Suprapubic skin (tissue), 4 donors: ENCODE measurements at regions not wholly inside any gene's neighbourhood (a gene's known extent, or its start where the extent isn't known, plus 50 kb on each side); places are given as distances from the start of the nearest gene placed in this dataset.

ENCODE experiments used
- DNase-seq, 2 donors: peaks; one replicate each; pipeline ENCODE4 v3.0.0-alpha.2; 2019; ENCODE audit warnings: low spot score in 2 of 2
- H3K27ac ChIP-seq: fragments of 200-600 bp; sonication (generic); one replicate; pipeline ENCODE4 v1.5.1; 2019
- H3K27me3 ChIP-seq: fragments of 200-600 bp; sonication (generic); one replicate; pipeline ENCODE4 v1.5.1; 2019
- H3K36me3 ChIP-seq: fragments of 200-600 bp; sonication (generic); one replicate; pipeline ENCODE4 v1.5.1; 2019
- H3K4me1 ChIP-seq: fragments of 200-600 bp; sonication (generic); one replicate; pipeline ENCODE4 v1.5.1; 2019
- H3K4me3 ChIP-seq: fragments of 200-600 bp; sonication (generic); one replicate; pipeline ENCODE4 v1.5.1; 2019; ENCODE audit warnings: mild to moderate bottlenecking
- H3K9me3 ChIP-seq: fragments of 200-600 bp; sonication (generic); one replicate; pipeline ENCODE4 v1.5.1; 2019
- CTCF ChIP-seq, 2 donors: fragments of 200-600 bp in 1 of 2; fragments of 450-650 bp in 1 of 2; sonication (generic) in 1 of 2; IDR thresholded peaks; one replicate each; pipeline ENCODE4 v1.5.1; 2016 to 2019; ENCODE audit warnings: antibody characterized with exemption in 2 of 2, mild to moderate bottlenecking in 1 of 2, moderate library complexity in 1 of 2
- EP300 ChIP-seq: sonication (generic); formaldehyde crosslinking; IDR thresholded peaks from one replicate; pipeline ENCODE4 v1.6.1; 2017; ENCODE audit warnings: antibody characterized with exemption
- POLR2A ChIP-seq, 2 donors: fragments of 450-650 bp; IDR thresholded peaks; one replicate each; pipeline ENCODE4 v1.6.1; 2017; ENCODE audit warnings: antibody characterized with exemption in 2 of 2, mild to moderate bottlenecking in 2 of 2, moderate library complexity in 2 of 2
- POLR2AphosphoS5 ChIP-seq, 3 donors: sonication (generic); formaldehyde crosslinking; IDR thresholded peaks; one replicate each; pipeline ENCODE4 v1.6.1; 2017; ENCODE audit warnings: antibody characterized with exemption in 3 of 3
- WGBS: methylation state at CpG from one replicate; pipeline ENCODE4 v1.1.5; 2018; 5-methylcytosine and 5-hydroxymethylcytosine counted together

DNA sequence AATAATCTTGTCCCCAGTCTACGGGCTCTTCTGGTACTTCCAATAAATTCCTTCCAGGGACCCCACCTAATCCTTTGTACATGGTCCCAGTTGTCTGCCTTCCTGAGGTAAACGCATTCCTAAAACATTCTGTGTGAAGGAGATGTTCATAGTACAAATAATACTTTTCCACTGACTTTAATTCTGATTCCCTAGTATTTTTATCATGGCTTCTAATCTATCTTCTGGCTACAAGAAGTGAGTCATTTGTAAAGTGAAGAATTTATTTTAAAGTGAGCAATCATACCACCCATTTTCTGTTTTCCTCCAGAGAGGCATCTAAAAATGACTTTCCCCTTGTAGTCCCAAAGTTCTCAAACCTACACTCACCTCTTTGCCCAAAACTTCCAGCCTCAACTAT lies 65.9 kb upstream of the NUDT4 start:
- WGBS: 87% methylated on average over 2 of the region's 2 CpGs
- Histone ChIP-seq H3K27ac (no peak overlapping the region), H3K4me1 (no peaks in the 10 kb centered on the region), H3K36me3 (no peaks in the 10 kb centered on the region), H3K4me3 (no peak overlapping the region), H3K9me3 (no peaks in the 10 kb centered on the region), H3K27me3 (no peaks in the 10 kb centered on the region)
- TF ChIP-seq POLR2A (IDR thresholded peaks at IDR 0.05): no peak
- DNase-seq: no peak

GRCh38 chr12:93314177-93314497 lies 63.6 kb upstream of the NUDT4 start:
- no peaks in the 10 kb centered on the region for H3K9me3 ChIP-seq
- H3K4me3 ChIP-seq: no peak overlapping the region
- no peak for DNase-seq
- no peaks in the 10 kb centered on the region for H3K27me3 ChIP-seq
- no peak overlapping the region for H3K27ac ChIP-seq
- H3K36me3 ChIP-seq: no peaks in the 10 kb centered on the region
- H3K4me1 ChIP-seq: peaks cover 1% of the 10 kb centered on the region
- TF ChIP-seq POLR2AphosphoS5 (IDR thresholded peaks at IDR 0.05): no peak
- TF ChIP-seq POLR2A (IDR thresholded peaks at IDR 0.05): no peak
- TF ChIP-seq EP300: no peak
- 71% methylated on average over 4 of the region's 4 CpGs for WGBS

- WGBS: 87% methylated on average over 9 of the region's 9 CpGs
- H3K27ac ChIP-seq: no peak overlapping the region
Measured at GRCh38 chr12:93315385-93315906, 62.3 kb upstream of the NUDT4 start.

DNA sequence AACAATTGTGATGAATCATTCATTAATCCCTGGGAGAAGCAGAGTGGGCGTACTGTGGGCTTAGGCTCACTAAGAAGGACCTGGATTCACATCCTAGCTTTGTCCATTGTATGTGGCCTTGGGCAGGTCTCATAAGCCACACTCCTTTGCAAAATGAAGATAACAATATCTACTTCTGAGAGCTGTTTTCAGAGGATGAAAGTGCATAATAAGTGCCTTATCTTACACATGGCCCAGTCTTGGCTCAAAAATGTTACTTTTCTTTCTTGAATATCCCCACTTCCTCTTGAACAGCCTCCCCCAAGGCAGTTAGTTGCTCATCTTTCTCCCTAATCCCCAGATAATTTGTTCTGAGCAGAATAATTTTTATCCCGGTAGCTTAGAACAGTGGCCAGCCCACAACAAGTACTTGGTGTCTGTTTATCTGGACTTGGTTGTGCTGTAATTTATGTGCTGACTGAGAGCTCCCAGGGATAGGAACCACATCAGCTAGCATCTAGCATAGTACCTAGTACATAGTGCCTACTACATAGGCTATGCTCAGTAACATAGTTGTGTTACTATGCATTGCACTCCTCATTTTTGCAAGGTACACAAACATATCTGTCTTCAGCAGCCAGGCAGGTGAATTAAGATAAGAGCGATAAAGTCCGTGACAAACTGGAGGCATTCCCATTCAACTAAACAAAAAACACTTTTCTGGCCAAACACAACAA lies 61.7 kb upstream of the NUDT4 start:
- 39% methylated on average over 4 of the region's 4 CpGs for WGBS
- TF ChIP-seq POLR2A (IDR thresholded peaks at IDR 0.05) (no peak), CTCF (IDR thresholded peaks at IDR 0.05) (no peak), EP300 (no peak), POLR2AphosphoS5 (IDR thresholded peaks at IDR 0.05) (no peak)
- no peak for DNase-seq
- H3K27me3 ChIP-seq: no peaks in the 10 kb centered on the region
- no peak overlapping the region for H3K4me3 ChIP-seq
- H3K36me3 ChIP-seq: no peaks in the 10 kb centered on the region
- no peaks in the 10 kb centered on the region for H3K9me3 ChIP-seq
- no peak overlapping the region for H3K27ac ChIP-seq
- H3K4me1 ChIP-seq: peaks cover 6% of the 10 kb centered on the region

More at GRCh38 chr12:93315385-93315906, 62.3 kb upstream of the NUDT4 start:
- no peak overlapping the region for H3K4me3 ChIP-seq
- H3K9me3 ChIP-seq: no peaks in the 10 kb centered on the region
- no peaks in the 10 kb centered on the region for H3K36me3 ChIP-seq
- TF ChIP-seq POLR2AphosphoS5 (IDR thresholded peaks at IDR 0.05) (no peak), POLR2A (IDR thresholded peaks at IDR 0.05) (no peak), CTCF (IDR thresholded peaks at IDR 0.05) (no peak), EP300 (no peak)
- DNase-seq: no peak
- no peaks in the 10 kb centered on the region for H3K27me3 ChIP-seq
- H3K4me1 ChIP-seq: peaks cover 6% of the 10 kb centered on the region

DNA sequence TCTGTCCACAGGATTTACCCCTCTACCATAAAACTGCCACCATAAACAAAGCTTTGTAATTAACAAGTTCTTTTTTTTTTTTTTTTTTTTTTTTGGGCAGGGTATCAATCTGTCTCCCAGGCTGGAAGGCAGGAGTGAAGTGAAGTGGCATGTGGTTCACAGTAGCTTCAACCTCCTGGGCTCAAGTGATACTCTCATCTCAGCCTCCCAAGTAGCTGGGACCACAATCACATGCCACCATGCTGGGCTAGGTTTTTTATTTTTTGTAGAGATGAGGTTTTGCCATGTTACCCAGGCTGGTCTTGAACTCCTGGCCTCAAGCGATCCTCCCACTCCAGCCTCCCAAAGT lies 61.1 kb upstream of the NUDT4 start:
- no peak for TF ChIP-seq CTCF (IDR thresholded peaks at IDR 0.05)
- no peak for TF ChIP-seq EP300
- TF ChIP-seq POLR2A (IDR thresholded peaks at IDR 0.05): no peak
- TF ChIP-seq POLR2AphosphoS5 (IDR thresholded peaks at IDR 0.05): no peak
- H3K4me3 ChIP-seq: no peak overlapping the region
- DNase-seq: no peak
- WGBS: 100% methylated on average over 1 of the region's 1 CpG
- H3K4me1 ChIP-seq: peaks cover 6% of the 10 kb centered on the region
- no peaks in the 10 kb centered on the region for H3K9me3 ChIP-seq
- no peak overlapping the region for H3K27ac ChIP-seq
- no peaks in the 10 kb centered on the region for H3K27me3 ChIP-seq
- no peaks in the 10 kb centered on the region for H3K36me3 ChIP-seq

DNA sequence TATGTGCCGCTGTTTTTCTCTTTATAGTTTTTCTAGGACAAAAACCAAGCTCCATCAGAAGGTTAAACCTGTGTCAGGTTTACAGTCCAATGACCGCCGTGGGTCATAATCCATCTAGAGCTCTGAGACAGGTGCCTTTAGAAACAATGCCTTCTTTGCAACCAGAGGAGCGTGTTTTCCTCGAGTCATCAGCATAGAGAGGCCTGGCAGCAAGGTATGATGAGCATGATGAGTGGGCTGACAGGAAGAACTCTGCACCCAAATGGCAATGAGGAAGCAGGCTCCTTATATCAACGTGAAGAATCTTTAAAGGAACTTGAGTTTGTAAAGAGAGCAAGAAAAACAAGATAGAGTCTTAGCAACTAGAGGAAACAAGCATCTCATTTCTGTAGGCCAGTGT lies 60.5 kb upstream of the NUDT4 start:
- Histone ChIP-seq H3K27ac (no peak overlapping the region), H3K9me3 (no peaks in the 10 kb centered on the region), H3K36me3 (no peaks in the 10 kb centered on the region), H3K4me3 (no peak overlapping the region), H3K27me3 (no peaks in the 10 kb centered on the region), H3K4me1 (peaks cover 6% of the 10 kb centered on the region)
- no peak for DNase-seq
- TF ChIP-seq CTCF (IDR thresholded peaks at IDR 0.05) (no peak), POLR2AphosphoS5 (IDR thresholded peaks at IDR 0.05) (no peak), EP300 (no peak), POLR2A (IDR thresholded peaks at IDR 0.05) (no peak)
- WGBS: 67% methylated on average over 6 of the region's 6 CpGs
